DND-41 (cell line): ENCODE measurements at regions not wholly inside any gene's neighbourhood (a gene's known extent, or its start where the extent isn't known, plus 50 kb on each side); places are given as distances from the start of the nearest gene placed in this dataset.

Experiments
- CTCF ChIP-seq: IDR thresholded peaks from 2 replicates; pipeline ENCODE4 v1.5.1; 2012; ENCODE audit warnings: borderline replicate concordance, low read length, moderate library complexity, mild to moderate bottlenecking; ENCODE audit not compliant: poor library complexity, severe bottlenecking; ENCODE audit errors: extremely low read depth
- EZH2 ChIP-seq: IDR thresholded peaks from 3 replicates; pipeline ENCODE4 v1.6.1; 2012; ENCODE audit warnings: borderline replicate concordance, low read depth, mild to moderate bottlenecking, moderate library complexity, low read length, inconsistent platforms; ENCODE audit not compliant: severe bottlenecking

DNA sequence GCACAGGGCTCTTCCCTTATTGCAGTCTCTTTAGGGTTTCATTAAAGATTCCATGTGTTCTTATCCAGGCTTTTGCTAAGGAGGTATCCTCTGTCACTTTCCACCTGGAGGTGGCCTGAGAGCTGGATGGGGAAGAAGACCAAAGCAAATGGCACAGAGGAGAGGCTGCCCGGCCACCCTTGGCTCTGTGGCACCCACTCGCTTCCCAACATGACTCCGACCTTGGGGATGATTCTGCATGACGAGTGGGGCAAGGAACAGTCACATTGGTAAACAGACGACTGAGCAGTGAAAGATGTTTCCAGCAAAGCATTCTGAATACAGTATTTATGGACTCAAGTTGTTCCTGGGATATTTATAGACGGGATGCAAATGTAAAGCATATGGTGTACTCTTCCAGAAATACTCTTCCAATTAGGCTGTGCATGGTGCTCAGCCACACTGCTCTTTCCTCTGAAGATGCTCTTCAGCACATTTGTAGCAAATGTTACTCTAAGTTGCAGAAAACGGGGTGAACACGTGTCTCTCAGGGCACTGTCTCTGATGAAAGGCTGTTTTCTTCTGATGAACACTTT lies 377.1 kb upstream of the HS6ST1 start:
- TF ChIP-seq CTCF (no peak), EZH2 (no peak)
